Right hindlimb (tissue), 1 donor: ENCODE measurements at regions not wholly inside any gene's neighbourhood (a gene's known extent, or its start where the extent isn't known, plus 50 kb on each side); places are given as distances from the start of the nearest gene placed in this dataset.

Source experiments
- DNase-seq: peaks from one replicate; pipeline ENCODE4 v3.0.0-alpha.2; 2018

DNA sequence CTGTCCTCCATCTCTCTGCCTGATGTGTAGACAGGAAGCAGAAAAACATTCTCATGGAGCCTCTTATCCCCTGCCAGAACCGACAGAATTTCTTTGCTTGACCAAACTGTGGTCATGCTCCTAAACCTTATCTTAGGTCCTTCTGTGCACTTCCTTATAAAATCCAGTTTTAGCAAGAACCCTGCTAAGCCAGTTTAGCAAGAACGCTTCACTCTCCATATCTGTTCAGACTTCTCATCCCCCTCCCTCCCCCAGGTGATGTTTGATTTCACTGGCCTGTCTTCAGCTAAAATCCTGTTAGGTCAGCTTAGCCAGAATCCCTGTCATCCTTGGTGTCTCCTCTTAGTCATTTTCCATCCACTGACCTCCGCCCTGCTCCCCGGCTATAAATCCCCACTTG, 1130.9 kb upstream of the PRKX start:
- DNase-seq: no peak

DNA sequence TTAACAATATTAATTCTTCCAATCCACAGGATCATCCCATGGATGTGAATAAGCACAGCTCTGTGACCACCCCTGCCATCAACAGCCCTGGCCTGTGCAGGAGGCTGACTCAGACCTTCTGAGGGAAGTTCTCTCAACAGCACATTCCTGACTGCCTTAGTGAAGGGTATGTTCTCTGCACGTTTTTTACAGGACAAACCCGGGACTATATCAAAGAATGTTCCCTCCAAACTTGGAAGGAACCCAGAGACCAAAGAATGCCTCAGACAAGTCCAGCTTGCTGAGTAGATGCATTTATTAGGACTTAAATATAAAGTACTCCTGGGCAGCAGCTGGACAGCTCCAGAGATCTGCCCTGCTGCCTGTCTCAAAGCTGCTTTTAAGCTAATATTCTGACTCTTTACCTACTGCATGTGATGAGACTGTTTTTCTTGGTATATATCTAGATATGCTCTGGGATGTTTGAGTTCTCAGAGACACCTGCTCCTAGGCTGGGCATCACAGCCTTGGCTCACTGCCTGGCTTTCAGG, 1127.8 kb upstream of the PRKX start:
- no peak for DNase-seq

DNA sequence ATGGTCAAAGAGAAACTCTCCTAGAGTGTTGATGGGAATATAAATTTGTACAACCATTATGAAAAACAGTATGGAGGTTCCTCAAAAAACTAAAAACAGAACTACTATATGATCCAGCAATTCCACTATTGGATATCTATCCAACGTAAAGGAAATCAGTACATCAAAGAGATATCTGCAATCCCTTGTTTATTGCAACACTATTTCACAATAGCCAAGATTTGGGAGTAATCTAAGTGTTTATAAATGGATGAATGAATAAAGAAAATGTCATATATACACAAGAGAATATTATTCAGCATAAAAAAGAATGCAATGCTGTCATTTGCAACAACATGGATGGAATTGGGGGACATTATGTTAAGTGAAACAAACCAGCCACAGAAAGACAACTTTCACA, 1118.1 kb upstream of the PRKX start:
- no peak for DNase-seq

DNA sequence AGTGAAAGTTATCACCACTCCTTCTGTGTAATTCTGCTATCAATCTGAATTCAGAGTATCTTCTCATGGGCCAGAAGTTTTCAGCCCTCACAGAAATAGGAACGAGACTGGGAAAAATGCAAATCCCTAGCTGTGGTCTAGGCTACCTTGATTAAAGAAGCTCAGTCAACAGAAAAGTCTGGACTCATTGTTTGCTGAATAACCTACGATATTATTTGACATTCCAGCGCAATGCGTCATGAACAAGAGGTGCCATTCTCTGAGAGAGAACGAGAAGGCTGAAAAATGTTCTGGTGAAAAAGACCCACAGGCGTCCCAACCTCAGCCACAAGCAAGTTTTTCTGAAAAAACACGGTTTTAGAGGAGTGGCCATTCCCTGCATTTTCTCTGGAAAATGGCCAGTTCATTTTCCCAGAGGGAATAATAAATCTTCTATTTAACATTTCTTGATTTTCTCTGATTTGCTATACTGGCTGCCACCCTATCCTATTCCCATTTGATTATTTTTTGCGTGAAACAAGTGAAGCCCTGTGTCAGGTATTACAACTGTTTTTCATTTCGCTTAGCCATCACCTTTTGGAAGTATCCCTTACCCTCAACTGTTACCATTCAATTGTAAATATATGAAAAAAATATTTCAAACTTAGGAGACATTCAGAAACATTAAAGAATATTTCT, 1117.6 kb upstream of the PRKX start:
- no peak for DNase-seq

DNA sequence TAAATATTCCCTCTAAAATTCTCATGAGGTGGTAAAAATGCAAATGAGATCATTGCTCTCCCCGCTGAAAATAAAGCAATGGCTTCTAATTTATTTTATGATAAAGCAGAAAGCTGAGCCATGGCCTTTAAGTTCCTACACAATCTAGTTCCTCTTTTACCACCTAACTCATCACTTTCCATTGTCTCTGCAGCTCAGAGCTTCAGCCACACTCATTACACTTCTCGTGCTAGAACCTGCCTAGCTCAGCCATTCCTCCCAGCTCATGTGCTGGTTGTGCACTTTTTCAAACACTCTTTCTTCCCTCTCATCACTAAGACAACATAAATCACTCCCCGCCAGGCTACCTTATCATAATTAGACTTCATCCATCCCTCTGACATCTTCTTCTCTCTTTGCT, 1112.1 kb upstream of the PRKX start:
- no peak for DNase-seq

DNA sequence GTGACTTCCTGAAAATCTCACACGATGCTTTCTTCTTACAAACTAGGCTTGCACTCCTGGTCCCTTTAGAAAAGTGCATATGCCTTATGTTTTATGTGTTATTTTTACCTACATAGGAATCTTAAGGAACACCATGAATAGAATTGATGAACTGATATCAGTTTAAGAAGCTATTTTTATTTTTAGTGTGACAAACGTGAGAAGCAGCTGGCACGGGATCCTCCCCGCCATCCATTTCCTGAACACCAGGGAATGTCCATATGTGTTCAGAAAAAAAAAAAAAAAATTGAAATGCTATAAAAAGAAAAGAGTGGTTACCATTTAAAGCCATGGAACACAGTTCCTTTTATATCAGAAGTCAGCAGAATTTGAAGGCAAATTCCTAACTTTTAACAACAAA, 1096.1 kb upstream of the PRKX start:
- no peak for DNase-seq

DNA sequence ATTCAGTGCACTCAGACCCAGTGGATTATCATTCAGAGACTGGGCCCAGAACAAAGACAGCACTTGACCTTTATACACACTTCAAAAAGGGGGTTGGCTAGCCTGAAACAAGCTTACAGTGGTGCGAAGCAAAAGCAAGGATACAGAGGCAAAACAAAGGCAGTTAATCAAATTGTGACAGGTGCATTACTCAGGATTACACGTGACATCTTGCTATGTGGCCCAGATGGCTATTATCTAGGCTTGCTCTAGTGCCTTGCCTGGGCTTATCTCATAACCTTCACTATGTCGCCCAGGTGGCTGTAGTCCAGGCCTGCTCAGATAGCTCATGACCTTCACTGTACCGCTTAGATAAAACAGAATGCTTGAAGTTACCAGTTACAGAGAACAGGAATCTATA, 1092.1 kb upstream of the PRKX start:
- no peak for DNase-seq

DNA sequence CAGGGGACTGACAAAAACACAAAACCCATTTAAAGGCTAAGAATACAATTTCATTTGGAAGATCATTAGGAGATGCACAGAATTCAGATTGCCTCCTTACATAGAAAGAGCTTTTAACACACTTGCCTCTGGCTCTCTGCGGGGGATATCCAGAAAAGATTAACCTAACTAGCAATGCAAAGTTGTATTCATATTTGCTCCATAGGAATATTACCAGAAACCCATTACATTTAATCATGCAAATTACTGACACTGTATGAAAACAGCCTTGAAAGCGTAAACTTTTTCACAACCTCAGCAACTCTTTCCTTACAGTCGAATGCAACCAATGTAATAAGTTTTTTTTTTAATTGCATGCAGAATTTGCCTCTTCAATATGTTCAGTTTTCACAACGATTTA, 1087.3 kb upstream of the PRKX start:
- no peak for DNase-seq

DNA sequence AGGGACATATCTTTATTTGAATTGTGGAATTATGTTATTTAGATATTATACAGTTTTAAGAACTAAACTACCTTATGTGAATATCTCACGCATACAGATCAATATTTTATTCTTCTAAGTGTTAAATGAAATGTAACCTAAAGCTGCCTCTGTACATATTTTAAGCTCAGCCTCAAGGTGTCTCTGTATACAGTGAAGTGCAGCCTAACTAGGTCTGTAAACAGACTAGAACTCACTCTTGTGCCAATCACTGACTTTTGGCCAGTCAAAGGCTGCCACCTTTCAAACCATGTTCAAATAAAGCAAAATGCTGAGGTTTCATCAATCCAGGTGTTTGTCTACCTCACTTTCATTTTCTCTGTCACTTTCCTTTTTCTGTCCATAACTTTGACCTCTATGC, 1074.5 kb upstream of the PRKX start:
- no peak for DNase-seq

DNA sequence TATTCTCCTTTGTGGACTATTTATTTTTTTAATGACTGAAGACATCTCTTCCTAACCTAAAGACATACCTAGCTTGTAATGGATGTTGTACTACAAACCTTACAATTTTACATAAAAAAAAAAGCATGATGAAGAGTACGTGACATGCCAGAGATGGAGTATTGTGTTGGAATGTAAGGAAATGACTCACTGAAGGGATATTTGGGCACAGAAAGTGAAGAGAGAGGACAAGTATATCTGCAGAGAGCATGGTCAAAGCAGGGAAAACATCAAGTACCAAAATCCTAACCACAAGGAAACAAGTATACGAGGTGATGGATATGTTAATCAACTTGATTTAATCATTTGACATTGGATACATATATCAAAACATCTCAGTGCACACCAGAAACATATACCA, 1051.4 kb upstream of the PRKX start:
- DNase-seq: no peak

DNA sequence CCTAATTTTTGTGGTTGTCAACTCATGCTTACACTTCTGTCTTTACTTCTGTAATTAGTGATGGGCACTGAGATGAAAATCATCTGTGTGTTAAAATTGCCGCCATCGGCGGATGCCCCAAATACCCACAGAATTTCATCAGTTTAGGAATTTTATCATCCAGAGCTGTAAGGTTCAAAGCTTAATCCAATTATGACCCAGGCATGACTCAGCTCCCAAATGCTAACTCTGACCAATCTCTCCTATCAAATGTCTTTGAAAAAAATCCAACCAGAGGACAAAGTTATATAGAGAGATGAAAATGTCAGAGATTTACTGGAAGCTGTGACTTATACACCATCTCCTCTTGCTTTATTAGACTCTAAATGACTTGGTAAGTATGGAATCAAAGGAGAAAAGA, 1048.7 kb upstream of the PRKX start:
- DNase-seq: no peak

DNA sequence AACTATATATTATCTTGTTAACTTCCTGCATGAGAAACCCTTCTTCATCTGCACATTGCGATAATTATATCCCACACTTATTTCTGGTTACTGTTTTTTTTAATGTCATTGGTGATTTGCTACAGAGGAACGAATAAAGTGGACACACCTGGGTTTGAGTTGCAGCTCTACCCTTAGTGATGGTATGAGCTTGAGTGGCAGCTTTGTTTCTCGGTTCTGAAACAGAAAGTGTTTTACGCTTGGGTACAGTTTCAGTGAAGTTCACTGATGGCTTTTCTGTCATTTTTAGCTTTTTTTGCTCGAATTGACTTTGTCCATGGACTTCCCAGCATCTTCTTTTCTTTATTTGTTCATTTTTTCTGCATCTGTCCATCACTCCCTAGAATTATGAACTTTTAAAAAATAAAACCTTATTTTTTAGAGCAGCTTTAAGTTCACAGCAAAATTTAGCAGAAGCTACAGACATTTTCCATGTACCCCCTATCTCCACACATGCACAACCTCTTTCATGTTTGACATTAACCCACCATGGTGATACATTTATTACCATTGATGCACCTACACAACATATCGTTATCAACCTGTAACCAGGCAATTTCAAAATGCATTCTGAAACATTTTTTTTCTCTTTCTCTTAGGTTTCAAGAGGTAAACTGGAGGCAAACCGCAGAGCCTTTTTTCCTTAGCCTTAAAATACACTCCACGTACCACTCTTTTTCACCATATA, 1041.6 kb upstream of the PRKX start:
- DNase-seq: no peak

DNA sequence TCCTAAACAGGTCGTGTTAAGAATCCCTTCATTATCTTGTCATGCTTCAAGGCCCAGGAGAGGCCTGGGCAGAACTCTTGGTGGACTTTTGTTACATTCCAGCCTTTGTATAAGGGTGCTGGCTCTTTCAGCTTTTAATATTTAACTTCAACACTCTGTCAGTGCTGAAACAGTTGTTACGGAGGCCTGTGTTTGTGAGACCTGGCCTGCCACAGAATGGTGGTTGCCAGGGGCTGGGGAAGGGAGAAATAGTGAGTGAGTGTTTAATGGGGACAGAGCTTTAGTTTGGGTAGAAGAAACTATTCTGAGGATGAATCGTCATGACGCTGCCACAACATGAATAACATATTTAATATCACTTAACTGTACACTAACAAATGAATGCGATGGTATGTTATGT, 1027.6 kb upstream of the PRKX start:
- no peak for DNase-seq

DNA sequence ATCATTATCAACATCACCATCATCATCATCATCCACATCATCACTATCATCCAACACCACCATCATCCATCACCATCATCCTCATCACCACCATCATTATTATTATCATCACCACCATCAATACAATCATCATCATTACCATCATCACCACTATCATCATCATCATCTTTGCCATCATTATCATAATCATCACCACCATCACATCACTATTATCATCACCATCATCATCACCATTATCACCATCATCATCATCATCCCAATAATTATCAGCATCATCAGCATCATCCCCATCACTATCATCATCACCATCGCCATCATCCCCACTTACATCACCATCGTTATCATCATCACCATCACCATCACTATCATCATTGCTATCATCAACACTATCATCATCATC, 1021.9 kb upstream of the PRKX start:
- DNase-seq: no peak

DNA sequence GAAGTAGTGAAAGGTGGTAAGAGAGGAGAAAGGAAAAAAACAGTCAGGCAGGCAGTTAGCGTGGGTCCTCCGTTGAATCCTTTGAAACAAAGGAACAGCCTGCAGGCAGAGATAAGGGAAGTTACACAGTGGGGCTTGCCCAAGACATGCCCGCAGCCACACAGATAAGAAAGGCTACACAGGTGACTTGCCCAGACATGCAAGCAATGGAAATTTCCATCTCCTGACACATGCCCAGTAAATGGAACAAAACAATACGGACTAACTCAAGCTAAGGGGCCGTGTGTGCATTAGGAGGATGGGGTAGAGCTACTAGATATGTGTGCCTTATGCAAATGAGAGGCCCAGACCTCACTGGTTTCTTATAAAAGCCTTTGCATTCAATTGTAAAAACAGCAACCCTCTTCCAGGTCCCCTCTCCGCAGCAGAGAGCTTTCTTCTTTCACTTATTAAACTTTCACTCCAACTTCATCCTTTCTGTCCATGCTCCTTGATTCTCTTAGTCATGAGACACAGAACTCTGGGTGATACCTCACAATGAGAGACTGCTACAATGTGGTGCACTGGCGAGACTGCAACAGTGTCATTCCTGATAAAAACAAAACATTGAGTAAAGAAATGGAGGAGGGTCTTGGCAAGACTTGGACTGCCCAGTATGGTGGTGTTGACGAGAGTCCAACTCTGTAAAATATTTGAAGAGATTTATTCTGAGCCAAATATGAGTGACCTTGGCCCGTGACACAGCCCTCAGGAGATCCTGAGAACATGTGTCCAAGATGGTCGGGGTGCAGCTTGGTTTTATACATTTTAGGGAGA, 997.4 kb upstream of the PRKX start:
- DNase-seq: no peak

DNA sequence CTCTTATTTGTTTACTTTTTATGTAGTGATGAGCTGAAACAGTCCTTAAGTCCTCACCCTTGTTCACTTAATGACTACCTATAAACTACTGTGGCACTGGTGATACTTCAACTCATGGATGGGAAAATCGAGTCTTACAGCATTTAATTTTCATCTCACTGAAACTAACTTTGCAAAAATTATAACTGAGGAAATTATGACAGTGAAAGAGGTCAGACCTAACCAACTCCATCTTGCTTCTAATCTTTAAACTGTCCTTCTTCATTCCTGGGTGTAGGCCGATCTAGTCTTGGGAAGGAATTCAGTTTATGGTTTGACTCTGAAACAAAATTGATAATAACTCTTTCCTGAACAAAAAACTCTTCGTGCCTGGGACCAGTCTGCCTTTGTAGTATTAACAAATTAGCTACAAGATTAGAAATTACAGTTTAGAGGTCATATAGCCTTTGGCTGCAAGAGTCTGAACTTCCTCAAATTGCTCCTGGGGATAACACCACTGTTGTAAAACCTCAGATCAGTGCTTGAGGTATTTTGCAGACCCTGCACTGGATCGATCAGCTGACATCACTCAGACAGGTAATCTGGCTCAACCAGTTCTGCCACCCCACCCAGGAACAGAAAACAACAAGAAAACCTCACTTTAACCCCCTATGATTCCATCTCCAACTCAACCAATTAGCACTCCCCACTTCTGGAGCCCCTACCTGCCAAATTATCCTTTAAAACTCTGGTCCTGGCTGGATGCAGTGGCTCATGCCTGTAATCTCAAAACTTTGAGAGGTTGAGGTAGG, 995.7 kb upstream of the PRKX start:
- no peak for DNase-seq

DNA sequence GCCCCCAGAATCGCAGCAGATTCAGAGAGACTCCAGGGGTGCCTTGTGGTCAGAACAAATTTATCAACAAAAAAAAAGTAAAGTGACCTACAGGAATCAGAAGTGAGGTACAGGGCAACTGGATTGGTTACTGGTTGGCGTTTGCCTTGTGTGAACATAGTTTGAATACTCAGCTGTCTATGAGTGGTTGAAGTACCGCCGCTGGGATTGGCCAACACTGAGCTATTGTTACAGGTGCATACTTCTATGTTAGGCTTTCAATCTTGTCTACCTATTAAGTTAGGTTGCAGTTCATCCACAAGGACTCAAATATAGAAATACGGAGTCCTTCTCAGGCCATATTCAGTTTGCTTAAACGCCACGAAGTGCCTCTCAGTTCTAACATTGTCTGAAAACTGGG, 993.5 kb upstream of the PRKX start:
- no peak for DNase-seq

DNA sequence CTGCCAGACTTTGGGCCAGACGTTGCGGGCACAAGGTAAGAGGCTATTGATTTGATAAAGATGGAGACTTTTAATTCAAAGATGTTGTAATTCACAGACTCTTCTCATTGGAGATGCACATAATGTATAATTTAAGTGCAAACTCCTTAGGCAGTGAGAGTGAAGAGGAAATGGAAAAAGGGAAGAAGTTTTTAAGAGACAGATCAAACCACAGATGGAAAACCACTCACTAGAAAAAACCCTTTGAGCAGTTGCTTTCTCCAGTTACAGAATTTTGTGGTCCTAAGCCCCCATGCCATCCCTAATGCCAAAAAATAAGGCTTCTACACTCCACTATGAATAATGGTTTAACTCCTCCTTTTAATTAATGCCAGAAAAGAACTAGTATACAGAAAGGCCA, 977.1 kb upstream of the PRKX start:
- no peak for DNase-seq

DNA sequence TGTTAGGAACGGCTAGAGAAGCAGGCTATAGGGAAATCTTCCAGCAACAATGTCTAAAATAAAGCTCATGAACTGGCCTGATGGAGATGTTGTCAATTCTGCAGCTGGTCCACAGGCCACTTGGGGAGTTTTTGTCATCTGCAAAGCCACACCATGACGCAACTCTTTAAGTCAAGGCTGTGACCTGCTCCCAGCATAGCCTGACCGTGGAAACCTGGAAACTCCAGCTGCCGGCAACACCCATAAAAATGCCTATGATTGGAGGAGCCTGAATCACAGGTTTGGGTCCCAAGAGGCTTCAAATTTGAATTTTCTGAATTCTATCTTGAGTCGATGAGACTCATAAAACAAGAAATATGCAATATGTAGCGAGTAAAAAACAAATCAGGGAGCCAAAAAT, 969.2 kb upstream of the PRKX start:
- no peak for DNase-seq

DNA sequence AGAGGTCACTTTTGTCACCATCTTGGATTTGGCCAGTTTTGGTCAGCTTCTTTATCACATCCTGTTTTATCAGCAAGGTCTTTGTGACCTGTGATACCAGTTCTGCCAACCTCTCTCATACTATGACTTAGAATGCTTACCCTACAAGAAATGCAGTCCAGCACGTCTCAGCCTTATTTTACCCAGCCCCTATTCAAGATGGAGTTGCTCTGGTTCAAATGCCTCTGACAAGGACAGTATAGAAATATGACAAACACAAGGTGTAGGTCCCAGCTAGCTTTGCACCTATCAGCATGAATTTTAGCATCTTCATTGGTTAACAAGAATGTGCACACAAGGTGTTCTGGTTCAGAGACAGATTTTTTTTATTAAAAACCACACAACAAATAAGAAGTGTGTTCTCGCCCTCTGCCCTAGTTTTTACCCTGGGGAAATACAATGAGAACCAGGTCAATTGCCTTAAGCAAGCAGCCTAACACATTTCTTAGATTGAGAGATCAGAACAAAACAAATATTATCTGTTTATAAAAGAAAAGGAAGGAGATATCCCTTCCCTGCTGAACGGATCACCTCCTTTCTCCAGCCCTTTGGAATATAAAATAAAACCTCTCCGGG, 962.3 kb upstream of the PRKX start:
- no peak for DNase-seq

DNA sequence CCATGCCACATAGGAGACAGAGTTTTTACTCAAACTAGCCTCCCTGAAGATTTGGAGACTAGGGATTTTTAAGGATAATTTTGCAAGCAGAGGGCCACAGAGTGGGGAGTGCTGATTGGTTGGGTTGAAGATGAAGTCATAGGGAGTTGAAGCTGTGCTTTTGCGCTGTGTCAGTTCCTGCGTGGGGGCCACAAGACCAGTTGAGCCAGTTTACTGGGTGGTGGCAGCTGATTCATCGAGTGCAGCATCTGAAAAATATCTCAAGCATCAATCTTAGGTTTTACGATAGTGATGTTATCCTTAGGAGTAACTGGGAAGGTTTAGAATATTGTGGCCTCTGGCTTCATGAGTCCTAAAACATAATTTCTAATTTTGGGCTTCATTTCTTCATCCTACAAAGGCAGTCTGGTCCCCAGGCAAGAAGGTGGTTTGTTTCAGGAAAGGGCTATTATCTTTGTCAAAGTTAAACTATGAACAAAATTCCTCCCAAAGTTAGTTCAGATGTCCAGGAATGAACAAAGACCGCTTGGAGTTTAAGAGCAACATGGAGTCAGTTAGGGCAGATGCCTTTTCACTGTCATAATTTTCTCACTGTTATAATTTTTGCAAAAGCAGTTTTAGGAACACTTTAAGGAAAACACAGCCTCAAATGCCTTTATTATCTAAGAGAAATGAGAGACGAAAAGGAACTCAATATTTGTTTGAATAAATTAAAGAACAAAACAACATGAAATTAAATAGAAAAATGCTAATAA, 960.8 kb upstream of the PRKX start:
- DNase-seq: no peak

DNA sequence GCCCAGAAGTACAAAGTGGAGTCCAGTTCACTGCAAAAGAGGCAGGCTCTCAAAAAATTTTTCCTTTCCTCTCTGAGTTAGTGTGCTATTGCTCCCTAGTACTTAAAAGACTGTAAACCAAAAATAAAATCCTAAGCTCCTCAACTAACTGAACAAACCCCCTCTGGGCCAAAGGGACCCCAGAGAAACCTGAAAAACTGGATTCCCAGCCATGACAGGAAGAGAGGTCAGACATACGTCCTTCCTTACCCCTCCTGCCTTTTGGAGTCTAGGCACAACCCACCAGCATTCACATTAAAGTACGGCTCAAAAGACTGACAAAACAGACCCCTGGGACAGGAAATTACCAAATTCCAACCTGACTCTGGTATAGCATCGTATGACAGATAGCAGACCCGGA, 957.9 kb upstream of the PRKX start:
- DNase-seq: no peak
